Neural progenitor cell (in vitro differentiated cells): ENCODE measurements at regions not wholly inside any gene's neighbourhood (a gene's known extent, or its start where the extent isn't known, plus 50 kb on each side); places are given as distances from the start of the nearest gene placed in this dataset.
A peak's percentile ranks its signal among the peaks of the same experiment; 100 is the strongest.

Source experiments
- DNase-seq: peaks from one replicate; pipeline ENCODE4 v3.0.0-alpha.2; 2016; ENCODE audit warnings: low spot score
- H2AFZ ChIP-seq: fragments of 200-600 bp; sonication (generic); replicated peaks from 2 replicates; pipeline ENCODE4 v1.6.1; 2016; ENCODE audit warnings: antibody characterized with exemption
- H3F3A ChIP-seq: fragments of 200-600 bp; sonication (generic); 2 replicates; pipeline ENCODE4 v1.6.1; 2016; ENCODE audit warnings: antibody characterized with exemption, low read depth
- H3K27ac ChIP-seq: fragments of 200-600 bp; sonication (generic); 2 replicates; pipeline ENCODE4 v1.5.1; 2016; ENCODE audit warnings: mild to moderate bottlenecking
- H3K27me3 ChIP-seq: fragments of 200-600 bp; sonication (generic); 2 replicates; pipeline ENCODE4 v1.6.1; 2016; ENCODE audit warnings: mild to moderate bottlenecking, moderate library complexity
- H3K36me3 ChIP-seq: fragments of 200-600 bp; sonication (generic); 2 replicates; pipeline ENCODE4 v1.5.1; 2016
- H3K4me1 ChIP-seq: fragments of 200-600 bp; sonication (generic); 2 replicates; pipeline ENCODE4 v1.6.1; 2016; ENCODE audit warnings: mixed run types
- H3K4me2 ChIP-seq: fragments of 200-600 bp; sonication (generic); 2 replicates; pipeline ENCODE4 v1.6.1; 2016
- H3K4me3 ChIP-seq: fragments of 200-600 bp; sonication (generic); 2 replicates; pipeline ENCODE4 v1.5.1; 2016
- H3K79me2 ChIP-seq: fragments of 200-600 bp; sonication (generic); 2 replicates; pipeline ENCODE4 v1.6.1; 2016; ENCODE audit warnings: low read depth
- H3K9ac ChIP-seq: fragments of 200-600 bp; sonication (generic); 2 replicates; pipeline ENCODE4 v1.6.1; 2016
- H3K9me3 ChIP-seq: fragments of 200-600 bp; sonication (generic); 2 replicates; pipeline ENCODE4 v1.5.1; 2016; ENCODE audit warnings: low read depth
- H4K20me1 ChIP-seq: fragments of 200-600 bp; sonication (generic); 2 replicates; pipeline ENCODE4 v1.6.1; 2016; ENCODE audit warnings: low read depth
- H3K27ac Mint-ChIP-seq: 3 replicates; pipeline ENCODE4 v1.8.0; 2021; ENCODE audit warnings: mixed read lengths
- H3K27me3 Mint-ChIP-seq: 2 replicates; pipeline ENCODE4 v1.8.0; 2022; ENCODE audit warnings: low read depth, mild to moderate bottlenecking, inconsistent platforms, moderate library complexity, mixed read lengths; ENCODE audit not compliant: insufficient read depth
- H3K36me3 Mint-ChIP-seq: 3 replicates; pipeline ENCODE4 v1.8.0; 2021; ENCODE audit warnings: mixed read lengths
- H3K4me1 Mint-ChIP-seq: 3 replicates; pipeline ENCODE4 v1.8.0; 2021; ENCODE audit warnings: mixed read lengths
- H3K4me3 Mint-ChIP-seq: 3 replicates; pipeline ENCODE4 v1.8.0; 2021; ENCODE audit warnings: mild to moderate bottlenecking, moderate library complexity, mixed read lengths
- H3K9me3 Mint-ChIP-seq: 3 replicates; pipeline ENCODE4 v1.8.0; 2020; ENCODE audit warnings: mixed read lengths
- EZH2 ChIP-seq: fragments of 200-600 bp; sonication (generic); IDR thresholded peaks from 2 replicates; pipeline ENCODE4 v1.6.1; 2017; ENCODE audit warnings: antibody characterized with exemption, mild to moderate bottlenecking, moderate library complexity
- EZH2phosphoT487 ChIP-seq: fragments of 200-600 bp; sonication (generic); IDR thresholded peaks from 2 replicates; pipeline ENCODE4 v1.6.1; 2017; ENCODE audit warnings: antibody characterized with exemption
- TF ChIP-seq, protein P1 (sequence below): fragments of 200-600 bp; sonication (generic); IDR thresholded peaks from 2 replicates; pipeline ENCODE4 v1.5.1; 2017; ENCODE audit warnings: antibody characterized with exemption, mild to moderate bottlenecking

DNA sequence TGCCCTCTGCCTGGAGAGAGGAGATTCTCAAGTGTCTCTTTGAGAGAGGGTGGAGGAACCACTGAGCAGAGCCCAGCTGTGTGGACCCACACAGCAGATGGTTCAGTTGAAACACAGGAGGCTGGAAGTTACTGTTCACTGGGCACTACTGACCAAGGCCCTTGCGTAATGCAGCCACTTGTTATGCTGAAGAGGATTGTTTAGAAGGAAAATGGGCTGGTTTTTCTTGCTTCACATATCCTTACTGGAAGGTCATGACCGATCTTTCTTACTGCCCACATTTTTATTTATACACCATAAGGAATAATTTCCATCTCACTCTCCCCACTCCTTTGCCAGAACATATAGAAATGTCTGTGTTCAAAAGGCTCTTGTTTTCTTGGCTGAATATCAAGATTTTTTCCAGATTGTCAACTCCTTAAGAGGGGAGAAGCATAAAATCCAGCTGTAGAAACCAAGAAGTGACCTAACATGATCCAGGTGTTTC, 375.1 kb upstream of the DDHD1 start:
- Histone ChIP-seq H2AFZ (no peak overlapping the region), H3K79me2 (no peaks in the 10 kb centered on the region), H3K4me3 (no peak overlapping the region), H3F3A (no peaks in the 10 kb centered on the region), H3K36me3 (no peaks in the 10 kb centered on the region), H3K9me3 (no peaks in the 10 kb centered on the region), H3K27me3 (no peaks in the 10 kb centered on the region), H4K20me1 (no peaks in the 10 kb centered on the region), H3K27ac (no peak overlapping the region), H3K9ac (no peak overlapping the region), H3K4me2 (no peak overlapping the region), H3K4me1 (peaks cover 14% of the 10 kb centered on the region)
- Mint-ChIP-seq H3K4me1 (peaks cover 2% of the 10 kb centered on the region), H3K27me3 (no peaks in the 10 kb centered on the region), H3K27ac (no peak overlapping the region), H3K4me3 (no peak overlapping the region), H3K9me3 (no peaks in the 10 kb centered on the region), H3K36me3 (no peaks in the 10 kb centered on the region)
- DNase-seq: no peak
- no peak for TF ChIP-seq EZH2

DNA sequence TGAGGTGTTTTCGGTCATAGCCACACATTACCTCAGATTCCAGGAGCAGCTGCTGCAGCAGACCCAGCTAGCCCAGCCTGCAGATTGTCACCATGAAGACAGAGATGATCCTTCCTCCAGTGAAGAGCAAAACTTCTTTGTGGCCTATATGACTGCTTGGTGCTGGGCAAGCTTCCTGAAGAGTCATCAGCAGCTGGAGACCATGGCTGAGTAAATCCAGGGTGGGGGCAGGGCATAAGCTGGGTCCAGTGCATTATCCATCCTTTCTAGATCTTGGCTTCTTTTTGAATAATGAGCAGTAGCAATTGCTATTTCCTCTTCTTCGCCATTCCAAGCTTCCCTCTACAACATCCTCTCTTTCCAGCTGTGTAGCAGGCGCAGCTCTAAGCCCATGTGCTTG, 373.1 kb upstream of the DDHD1 start:
- no peak overlapping the region for H3K27ac Mint-ChIP-seq
- no peak overlapping the region for H3K9ac ChIP-seq
- H4K20me1 ChIP-seq: no peaks in the 10 kb centered on the region
- H3K4me3 Mint-ChIP-seq: no peak overlapping the region
- H3K79me2 ChIP-seq: no peaks in the 10 kb centered on the region
- H2AFZ ChIP-seq: no peak overlapping the region
- H3K36me3 ChIP-seq: no peaks in the 10 kb centered on the region
- no peaks in the 10 kb centered on the region for H3K27me3 Mint-ChIP-seq
- no peaks in the 10 kb centered on the region for H3F3A ChIP-seq
- H3K27ac ChIP-seq: no peak overlapping the region
- TF ChIP-seq, protein P1, sequence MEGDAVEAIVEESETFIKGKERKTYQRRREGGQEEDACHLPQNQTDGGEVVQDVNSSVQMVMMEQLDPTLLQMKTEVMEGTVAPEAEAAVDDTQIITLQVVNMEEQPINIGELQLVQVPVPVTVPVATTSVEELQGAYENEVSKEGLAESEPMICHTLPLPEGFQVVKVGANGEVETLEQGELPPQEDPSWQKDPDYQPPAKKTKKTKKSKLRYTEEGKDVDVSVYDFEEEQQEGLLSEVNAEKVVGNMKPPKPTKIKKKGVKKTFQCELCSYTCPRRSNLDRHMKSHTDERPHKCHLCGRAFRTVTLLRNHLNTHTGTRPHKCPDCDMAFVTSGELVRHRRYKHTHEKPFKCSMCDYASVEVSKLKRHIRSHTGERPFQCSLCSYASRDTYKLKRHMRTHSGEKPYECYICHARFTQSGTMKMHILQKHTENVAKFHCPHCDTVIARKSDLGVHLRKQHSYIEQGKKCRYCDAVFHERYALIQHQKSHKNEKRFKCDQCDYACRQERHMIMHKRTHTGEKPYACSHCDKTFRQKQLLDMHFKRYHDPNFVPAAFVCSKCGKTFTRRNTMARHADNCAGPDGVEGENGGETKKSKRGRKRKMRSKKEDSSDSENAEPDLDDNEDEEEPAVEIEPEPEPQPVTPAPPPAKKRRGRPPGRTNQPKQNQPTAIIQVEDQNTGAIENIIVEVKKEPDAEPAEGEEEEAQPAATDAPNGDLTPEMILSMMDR: no peak
- TF ChIP-seq EZH2phosphoT487: no peak
- TF ChIP-seq EZH2: no peak
- H3K4me1 Mint-ChIP-seq: peaks cover 2% of the 10 kb centered on the region
- H3K9me3 Mint-ChIP-seq: no peaks in the 10 kb centered on the region
- no peak for DNase-seq
- H3K4me2 ChIP-seq: peak overlapping the region; percentile 4
- no peaks in the 10 kb centered on the region for H3K27me3 ChIP-seq
- H3K4me1 ChIP-seq: peaks cover 14% of the 10 kb centered on the region
- no peak overlapping the region for H3K4me3 ChIP-seq
- H3K9me3 ChIP-seq: no peaks in the 10 kb centered on the region
- no peaks in the 10 kb centered on the region for H3K36me3 Mint-ChIP-seq

DNA sequence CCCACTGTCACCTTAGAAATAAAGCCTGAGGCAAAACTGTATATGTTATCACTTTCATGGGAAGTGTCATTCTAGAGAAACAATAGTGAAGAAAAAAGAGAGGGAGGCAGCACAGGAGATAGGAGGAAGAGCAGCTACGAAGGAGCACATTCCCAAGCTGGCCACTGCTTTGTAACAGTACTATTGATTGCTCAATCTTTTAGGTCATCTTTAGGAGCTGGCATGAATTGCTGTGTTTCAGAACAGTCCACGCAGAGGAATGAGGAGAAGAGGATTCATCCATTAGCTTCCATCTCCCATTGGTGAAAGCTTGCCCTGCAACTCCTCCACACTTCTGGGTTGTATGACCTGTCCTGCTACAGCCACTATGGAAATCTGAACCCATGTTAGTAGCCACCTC, 372.5 kb upstream of the DDHD1 start:
- Mint-ChIP-seq H3K27ac (peak overlapping the region; percentile 17), H3K9me3 (no peaks in the 10 kb centered on the region), H3K4me1 (peaks cover 2% of the 10 kb centered on the region), H3K36me3 (no peaks in the 10 kb centered on the region), H3K27me3 (no peaks in the 10 kb centered on the region), H3K4me3 (no peak overlapping the region)
- Histone ChIP-seq H3K27ac (no peak overlapping the region), H3K4me3 (no peak overlapping the region), H3K36me3 (no peaks in the 10 kb centered on the region), H3K4me1 (peaks cover 14% of the 10 kb centered on the region), H4K20me1 (no peaks in the 10 kb centered on the region), H3K9me3 (no peaks in the 10 kb centered on the region), H3K4me2 (peak overlapping the region; percentile 4), H3K27me3 (no peaks in the 10 kb centered on the region), H3F3A (no peaks in the 10 kb centered on the region), H3K79me2 (no peaks in the 10 kb centered on the region), H2AFZ (no peak overlapping the region), H3K9ac (no peak overlapping the region)
- no peak for DNase-seq
- TF ChIP-seq EZH2 (no peak), EZH2phosphoT487 (no peak)
- TF ChIP-seq, protein P1: no peak

DNA sequence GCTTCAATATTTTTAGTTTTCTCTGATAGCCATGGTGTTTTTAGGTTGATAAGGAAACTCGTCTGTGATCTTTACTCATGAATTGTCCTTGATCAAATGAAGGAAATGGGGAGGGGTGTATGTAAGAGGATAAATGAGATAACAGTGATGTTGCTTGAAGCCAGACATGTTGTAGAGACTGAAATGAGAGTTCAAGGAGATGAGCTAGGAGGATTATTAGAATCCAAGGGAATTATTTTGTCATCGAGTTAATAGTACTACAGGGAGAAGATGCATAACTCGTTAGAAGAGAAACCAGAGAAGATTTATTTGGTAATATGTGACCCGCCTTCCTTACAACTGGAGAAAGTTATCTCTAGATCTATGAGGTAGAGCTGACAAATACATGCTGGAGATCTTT, 371.3 kb upstream of the DDHD1 start:
- TF ChIP-seq EZH2phosphoT487 (no peak), EZH2 (no peak)
- TF ChIP-seq, protein P1: no peak
- Histone ChIP-seq H3K4me2 (no peak overlapping the region), H3K79me2 (no peaks in the 10 kb centered on the region), H4K20me1 (no peaks in the 10 kb centered on the region), H3F3A (no peaks in the 10 kb centered on the region), H3K36me3 (no peaks in the 10 kb centered on the region), H3K27ac (no peak overlapping the region), H3K9ac (no peak overlapping the region), H3K4me3 (no peak overlapping the region), H3K27me3 (no peaks in the 10 kb centered on the region), H3K4me1 (peaks cover 14% of the 10 kb centered on the region), H2AFZ (no peak overlapping the region), H3K9me3 (no peaks in the 10 kb centered on the region)
- Mint-ChIP-seq H3K36me3 (no peaks in the 10 kb centered on the region), H3K4me3 (no peak overlapping the region), H3K4me1 (peaks cover 2% of the 10 kb centered on the region), H3K27me3 (no peaks in the 10 kb centered on the region), H3K9me3 (no peaks in the 10 kb centered on the region), H3K27ac (no peak overlapping the region)
- no peak for DNase-seq
